ENCODE measurements at regions not wholly inside any gene's neighbourhood (a gene's known extent, or its start where the extent isn't known, plus 50 kb on each side); places are given as distances from the start of the nearest gene placed in this dataset.

- no peak for TF ChIP-seq CTCF (IDR thresholded peaks at IDR 0.05)
- TF ChIP-seq POLR2A (IDR thresholded peaks at IDR 0.05) = no peak
- TF ChIP-seq EP300 (IDR thresholded peaks at IDR 0.05) = no peak
- no peak for TF ChIP-seq POLR2AphosphoS5 (IDR thresholded peaks at IDR 0.05)
Observed at GRCh38 chr18:56282234-56283104, 355.9 kb downstream of the TXNL1 start.

Measured in sigmoid colon (tissue), 4 donors.